Karpas-422 (cell line): ENCODE measurements at regions not wholly inside any gene's neighbourhood (a gene's known extent, or its start where the extent isn't known, plus 50 kb on each side); places are given as distances from the start of the nearest gene placed in this dataset.

Source experiments
- DNase-seq: peaks from one replicate; pipeline ENCODE4 v3.0.0-alpha.2; 2015
- H2AFZ ChIP-seq: fragments of 200-600 bp; sonication (generic); 2 replicates; pipeline ENCODE4 v1.6.1; 2014; ENCODE audit warnings: antibody characterized with exemption, low read length, mixed read lengths
- H3K27ac ChIP-seq: fragments of 200-600 bp; sonication (generic); 2 replicates; pipeline ENCODE4 v1.5.1; 2014; ENCODE audit warnings: mild to moderate bottlenecking, low read length, moderate library complexity
- H3K27me3 ChIP-seq: fragments of 200-600 bp; sonication (generic); 2 replicates; pipeline ENCODE4 v1.6.1; 2014; ENCODE audit warnings: low read length, mixed read lengths
- H3K36me3 ChIP-seq: fragments of 200-600 bp; sonication (generic); 2 replicates; pipeline ENCODE4 v1.6.1; 2014; ENCODE audit warnings: low read length, mixed read lengths; ENCODE audit not compliant: insufficient read depth
- H3K4me1 ChIP-seq: fragments of 200-600 bp; sonication (generic); 2 replicates; pipeline ENCODE4 v1.6.1; 2014; ENCODE audit warnings: mild to moderate bottlenecking, low read length, mixed read lengths
- H3K4me2 ChIP-seq: fragments of 200-600 bp; sonication (generic); 2 replicates; pipeline ENCODE4 v1.6.1; 2014; ENCODE audit warnings: low read length, low read depth, mild to moderate bottlenecking; ENCODE audit not compliant: poor library complexity, severe bottlenecking
- H3K4me3 ChIP-seq: fragments of 200-600 bp; sonication (generic); 2 replicates; pipeline ENCODE4 v1.5.1; 2014; ENCODE audit warnings: mild to moderate bottlenecking, antibody characterized with exemption, low read length, mixed read lengths
- H3K79me2 ChIP-seq: fragments of 200-600 bp; sonication (generic); 2 replicates; pipeline ENCODE4 v1.6.1; 2014; ENCODE audit warnings: mild to moderate bottlenecking, low read length, mixed read lengths
- H3K9ac ChIP-seq: fragments of 200-600 bp; sonication (generic); 2 replicates; pipeline ENCODE4 v1.6.0; 2014; ENCODE audit warnings: low read length
- H3K9me2 ChIP-seq: fragments of 200-600 bp; sonication (generic), shearing (Covaris generic); replicated peaks from 2 replicates; pipeline ENCODE4 v1.6.0; 2014; ENCODE audit warnings: mild to moderate bottlenecking, low read length, moderate library complexity; ENCODE audit not compliant: insufficient read depth
- H3K9me3 ChIP-seq: fragments of 300-700, 200-600 bp; sonication (generic); 2 replicates; pipeline ENCODE4 v1.6.1; 2014; ENCODE audit warnings: low read length, mixed read lengths
- H4K20me1 ChIP-seq: fragments of 200-600 bp; sonication (generic); 2 replicates; pipeline ENCODE4 v1.6.1; 2014; ENCODE audit warnings: mild to moderate bottlenecking, antibody characterized with exemption, low read length, low read depth; ENCODE audit not compliant: insufficient read depth

- no peak overlapping the region for H3K9ac ChIP-seq
- H3K9me2 ChIP-seq: no peaks in the 10 kb centered on the region
- no peak for DNase-seq
- no peaks in the 10 kb centered on the region for H4K20me1 ChIP-seq
- peaks cover 26% of the 10 kb centered on the region for H3K9me3 ChIP-seq
- H3K4me3 ChIP-seq: no peak overlapping the region
- no peak overlapping the region for H3K27ac ChIP-seq
- no peak overlapping the region for H3K4me2 ChIP-seq
- H3K79me2 ChIP-seq: no peaks in the 10 kb centered on the region
- H2AFZ ChIP-seq: no peak overlapping the region
- no peaks in the 10 kb centered on the region for H3K36me3 ChIP-seq
- no peaks in the 10 kb centered on the region for H3K27me3 ChIP-seq
- no peaks in the 10 kb centered on the region for H3K4me1 ChIP-seq
Observed at GRCh38 chr10:53713431-53713830, 940.8 kb upstream of the MBL2 start.

GRCh38 chr10:53702489-53702888 is 929.9 kb upstream of the MBL2 start:
- no peak overlapping the region for H3K9ac ChIP-seq
- H3K4me1 ChIP-seq: no peaks in the 10 kb centered on the region

GRCh38 chr10:53701213-53701612 is 928.6 kb upstream of the MBL2 start:
- no peak overlapping the region for H3K27ac ChIP-seq
- no peaks in the 10 kb centered on the region for H3K79me2 ChIP-seq
- DNase-seq: no peak
- no peak overlapping the region for H3K4me3 ChIP-seq
- no peak overlapping the region for H3K9ac ChIP-seq
- H2AFZ ChIP-seq: no peak overlapping the region
- H3K9me3 ChIP-seq: peaks cover 7% of the 10 kb centered on the region
- no peaks in the 10 kb centered on the region for H3K36me3 ChIP-seq
- H3K27me3 ChIP-seq: no peaks in the 10 kb centered on the region
- H3K9me2 ChIP-seq: no peaks in the 10 kb centered on the region
- no peaks in the 10 kb centered on the region for H3K4me1 ChIP-seq
- H3K4me2 ChIP-seq: no peak overlapping the region
- H4K20me1 ChIP-seq: no peaks in the 10 kb centered on the region

More at GRCh38 chr10:53702489-53702888, 929.9 kb upstream of the MBL2 start:
- no peak for DNase-seq
- Histone ChIP-seq H3K9me2 (no peaks in the 10 kb centered on the region), H3K27ac (no peak overlapping the region), H3K27me3 (no peaks in the 10 kb centered on the region), H3K4me2 (no peak overlapping the region), H4K20me1 (no peaks in the 10 kb centered on the region), H2AFZ (no peak overlapping the region), H3K9me3 (peaks cover 11% of the 10 kb centered on the region), H3K36me3 (no peaks in the 10 kb centered on the region), H3K4me3 (no peak overlapping the region), H3K79me2 (no peaks in the 10 kb centered on the region)

- H3K79me2 ChIP-seq: no peaks in the 10 kb centered on the region
- H3K27me3 ChIP-seq: no peaks in the 10 kb centered on the region
- peaks cover 7% of the 10 kb centered on the region for H3K9me3 ChIP-seq
- H3K9me2 ChIP-seq: no peaks in the 10 kb centered on the region
- no peaks in the 10 kb centered on the region for H3K4me1 ChIP-seq
- H3K4me3 ChIP-seq: no peak overlapping the region
- H3K36me3 ChIP-seq: no peaks in the 10 kb centered on the region
- no peak overlapping the region for H3K27ac ChIP-seq
- H2AFZ ChIP-seq: no peak overlapping the region
- H3K4me2 ChIP-seq: no peak overlapping the region
- DNase-seq: no peak
- H3K9ac ChIP-seq: no peak overlapping the region
- no peaks in the 10 kb centered on the region for H4K20me1 ChIP-seq
Observed at GRCh38 chr10:53700278-53700677, 927.7 kb upstream of the MBL2 start.

DNA sequence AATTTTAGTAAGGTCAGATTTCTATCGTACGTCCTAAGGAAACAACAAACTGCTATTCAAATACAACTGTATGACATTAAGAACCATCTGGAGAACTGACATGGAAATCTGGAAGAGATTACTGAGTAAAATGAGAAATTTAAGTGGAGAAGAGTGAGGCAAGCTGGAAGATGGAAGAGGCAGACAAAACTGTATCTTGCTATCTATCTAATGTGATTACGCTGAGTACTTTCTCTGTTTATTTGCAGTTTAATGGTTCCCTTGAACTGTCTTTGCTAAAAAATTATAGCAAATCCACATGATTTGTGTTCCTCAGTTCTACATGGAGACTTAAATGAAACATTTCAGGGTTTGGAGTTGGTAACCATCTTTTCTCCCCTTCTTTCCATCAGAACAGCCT is 927.1 kb upstream of the MBL2 start:
- Histone ChIP-seq H2AFZ (no peak overlapping the region), H4K20me1 (no peaks in the 10 kb centered on the region), H3K4me2 (no peak overlapping the region), H3K27me3 (no peaks in the 10 kb centered on the region), H3K36me3 (no peaks in the 10 kb centered on the region), H3K79me2 (no peaks in the 10 kb centered on the region), H3K9me2 (no peaks in the 10 kb centered on the region), H3K9ac (no peak overlapping the region), H3K9me3 (peaks cover 7% of the 10 kb centered on the region), H3K27ac (no peak overlapping the region), H3K4me3 (no peak overlapping the region), H3K4me1 (no peaks in the 10 kb centered on the region)
- no peak for DNase-seq

DNA sequence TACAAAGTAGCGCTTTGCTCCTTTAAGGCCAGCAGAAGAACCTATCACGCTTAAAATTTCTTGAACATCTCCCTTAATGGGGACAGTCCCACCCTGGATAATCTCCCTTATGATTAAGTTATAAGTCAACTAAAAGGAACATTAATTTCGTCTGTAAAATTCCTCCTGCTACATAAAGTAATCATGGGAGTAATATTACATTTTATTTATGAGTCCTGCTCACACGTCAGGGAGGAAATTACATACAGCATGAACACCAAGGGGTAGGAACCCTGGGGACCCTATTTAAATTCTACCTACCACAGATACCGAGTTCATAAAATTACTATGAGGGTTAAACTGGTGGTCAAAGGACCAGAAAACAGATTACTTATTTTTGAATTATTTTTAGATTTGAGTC is 926.6 kb upstream of the MBL2 start:
- no peak for DNase-seq
- Histone ChIP-seq H2AFZ (no peak overlapping the region), H3K9me2 (no peaks in the 10 kb centered on the region), H3K4me1 (no peaks in the 10 kb centered on the region), H3K79me2 (no peaks in the 10 kb centered on the region), H3K27me3 (no peaks in the 10 kb centered on the region), H3K27ac (no peak overlapping the region), H3K4me3 (no peak overlapping the region), H3K9me3 (peaks cover 7% of the 10 kb centered on the region), H3K36me3 (no peaks in the 10 kb centered on the region), H3K4me2 (no peak overlapping the region), H3K9ac (no peak overlapping the region), H4K20me1 (no peaks in the 10 kb centered on the region)

DNA sequence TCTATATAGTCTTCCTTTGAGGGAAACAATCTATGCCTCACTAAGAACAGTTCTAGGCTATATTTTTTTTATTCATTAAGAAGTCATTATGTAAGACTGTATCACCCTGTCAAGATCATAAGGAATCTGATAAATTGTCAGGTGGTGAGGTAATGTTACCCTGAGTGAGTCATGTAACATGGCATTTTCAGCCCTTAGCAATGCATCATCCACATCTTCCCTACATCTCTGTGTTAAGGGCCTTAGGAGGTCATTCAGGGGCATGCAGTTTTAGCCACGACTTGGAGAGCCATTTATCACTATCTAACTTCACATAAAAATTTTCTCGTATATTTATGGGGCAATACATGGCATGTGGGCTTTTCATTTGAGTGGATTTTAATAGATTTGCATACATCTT is 924.5 kb upstream of the MBL2 start:
- no peaks in the 10 kb centered on the region for H3K79me2 ChIP-seq

DNA sequence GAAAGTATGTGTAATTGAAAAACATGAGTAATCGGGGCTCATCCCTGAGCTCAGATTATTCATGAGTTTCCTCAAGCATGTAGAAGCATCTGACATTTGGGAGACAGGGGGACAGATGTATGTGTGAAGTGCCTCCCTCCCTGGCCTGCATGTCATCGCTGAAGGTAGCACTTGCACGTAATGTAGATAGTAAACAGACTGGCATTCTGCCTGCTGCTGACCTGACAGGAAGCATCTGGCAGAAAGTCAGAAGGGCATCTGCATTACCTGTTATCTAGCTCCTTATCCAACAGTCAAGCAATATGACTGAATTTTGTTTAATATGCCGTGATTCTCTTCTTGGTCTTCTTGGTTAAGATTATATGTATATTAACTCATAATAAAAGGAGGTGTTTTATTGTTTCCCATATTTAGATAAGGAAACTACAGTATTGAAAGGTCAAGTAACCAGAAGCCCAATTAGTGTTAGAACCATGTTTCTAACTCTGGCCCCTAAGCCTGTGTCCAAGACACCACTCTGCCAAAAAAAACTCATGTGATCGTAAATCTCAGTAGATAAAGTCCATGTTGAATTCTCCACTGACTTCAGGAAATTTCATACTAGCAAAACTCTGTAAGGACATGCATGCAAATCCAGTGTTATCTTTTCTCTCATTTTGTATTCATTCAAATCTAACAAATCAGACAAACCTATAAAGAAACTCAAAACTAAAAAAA is 918.1 kb upstream of the MBL2 start:
- H3K9me2 ChIP-seq: no peaks in the 10 kb centered on the region; the same call in 1 of the 2 replicates
- no peaks in the 10 kb centered on the region for H3K27me3 ChIP-seq
- no peak overlapping the region for H3K4me2 ChIP-seq
- no peaks in the 10 kb centered on the region for H3K4me1 ChIP-seq
- no peaks in the 10 kb centered on the region for H3K79me2 ChIP-seq
- no peak overlapping the region for H3K4me3 ChIP-seq
- no peaks in the 10 kb centered on the region for H4K20me1 ChIP-seq
- peaks cover 28% of the 10 kb centered on the region for H3K9me3 ChIP-seq
- no peak overlapping the region for H3K9ac ChIP-seq
- H3K27ac ChIP-seq: no peak overlapping the region
- DNase-seq: no peak
- H2AFZ ChIP-seq: no peak overlapping the region
- no peaks in the 10 kb centered on the region for H3K36me3 ChIP-seq

More for the DNA sequence above, 924.5 kb upstream of the MBL2 start:
- Histone ChIP-seq H3K9me2 (no peaks in the 10 kb centered on the region), H2AFZ (no peak overlapping the region), H3K4me2 (no peak overlapping the region), H3K27ac (no peak overlapping the region), H3K9me3 (peaks cover 11% of the 10 kb centered on the region), H4K20me1 (no peaks in the 10 kb centered on the region), H3K27me3 (no peaks in the 10 kb centered on the region), H3K4me3 (no peak overlapping the region), H3K9ac (no peak overlapping the region), H3K36me3 (no peaks in the 10 kb centered on the region), H3K4me1 (no peaks in the 10 kb centered on the region)
- DNase-seq: no peak
